ENCODE measurements at regions not wholly inside any gene's neighbourhood (a gene's known extent, or its start where the extent isn't known, plus 50 kb on each side); places are given as distances from the start of the nearest gene placed in this dataset.

- DNase-seq (ENCODE audit: low read depth), result no peak
Observed at GRCh38 chr18:57991552-57991951, 52.5 kb upstream of the NEDD4L start.

- DNase-seq (ENCODE audit: low read depth), result no peak
Observed at GRCh38 chr18:57989536-57989935, 54.5 kb upstream of the NEDD4L start.

GRCh38 chr18:57984490-57985115 is 59.4 kb upstream of the NEDD4L start:
- no peak for DNase-seq (ENCODE audit: low read depth)

- DNase-seq (ENCODE audit: low read depth), result no peak
Observed at GRCh38 chr18:57983965-57984364, 60.1 kb upstream of the NEDD4L start.

GRCh38 chr18:57983472-57983871 is 60.6 kb upstream of the NEDD4L start:
- DNase-seq (ENCODE audit: low read depth), result no peak

- DNase-seq (ENCODE audit: low read depth), result no peak
Observed at GRCh38 chr18:57982372-57983021, 61.5 kb upstream of the NEDD4L start.

GRCh38 chr18:57981308-57982028 is 62.6 kb upstream of the NEDD4L start:
- DNase-seq (ENCODE audit: low read depth), result no peak

- DNase-seq (ENCODE audit: low read depth), result no peak
Observed at GRCh38 chr18:57980573-57981307, 63.3 kb upstream of the NEDD4L start.

GRCh38 chr18:57976230-57976773 is 67.7 kb upstream of the NEDD4L start:
- no peak for DNase-seq (ENCODE audit: low read depth)

- DNase-seq (ENCODE audit: low read depth), result no peak
Observed at GRCh38 chr18:57975805-57976204, 68.2 kb upstream of the NEDD4L start.

GRCh38 chr18:57974585-57975265 is 69.3 kb upstream of the NEDD4L start:
- DNase-seq (ENCODE audit: low read depth), result no peak

- no peak for DNase-seq (ENCODE audit: low read depth)
Observed at GRCh38 chr18:57973889-57974288, 70.1 kb upstream of the NEDD4L start.

- peak; percentile 4 for DNase-seq (ENCODE audit: low read depth)
Observed at GRCh38 chr18:57970356-57971095, 73.5 kb upstream of the NEDD4L start.

- DNase-seq (ENCODE audit: low read depth), result no peak
Observed at GRCh38 chr18:57969824-57970223, 74.2 kb upstream of the NEDD4L start.

- DNase-seq (ENCODE audit: low read depth), result no peak
Observed at GRCh38 chr18:57965246-57965645, 78.8 kb upstream of the NEDD4L start.

- peak; percentile 36 for DNase-seq (ENCODE audit: low read depth)
Observed at GRCh38 chr18:57961876-57962505, 82.0 kb upstream of the NEDD4L start.

GRCh38 chr18:57961411-57961810 is 82.6 kb upstream of the NEDD4L start:
- no peak for DNase-seq (ENCODE audit: low read depth)

- peak; percentile 56 for DNase-seq (ENCODE audit: low read depth)
Observed at GRCh38 chr18:57959278-57959677, 84.7 kb upstream of the NEDD4L start.

GRCh38 chr18:57957210-57957609 is 86.8 kb upstream of the NEDD4L start:
- DNase-seq (ENCODE audit: low read depth), result no peak

GRCh38 chr18:57956491-57956890 is 87.5 kb upstream of the NEDD4L start:
- no peak for DNase-seq (ENCODE audit: low read depth)

GRCh38 chr18:57954935-57955334 is 89.1 kb upstream of the NEDD4L start:
- DNase-seq (ENCODE audit: low read depth), result no peak
